ENCODE measurements at regions not wholly inside any gene's neighbourhood (a gene's known extent, or its start where the extent isn't known, plus 50 kb on each side); places are given as distances from the start of the nearest gene placed in this dataset.

GRCh38 chr14:42629553-42629952, 1022.9 kb downstream of the LRFN5 start:
- no peak for TF ChIP-seq POLR2A (IDR thresholded peaks at IDR 0.05)
- TF ChIP-seq, protein P1, sequence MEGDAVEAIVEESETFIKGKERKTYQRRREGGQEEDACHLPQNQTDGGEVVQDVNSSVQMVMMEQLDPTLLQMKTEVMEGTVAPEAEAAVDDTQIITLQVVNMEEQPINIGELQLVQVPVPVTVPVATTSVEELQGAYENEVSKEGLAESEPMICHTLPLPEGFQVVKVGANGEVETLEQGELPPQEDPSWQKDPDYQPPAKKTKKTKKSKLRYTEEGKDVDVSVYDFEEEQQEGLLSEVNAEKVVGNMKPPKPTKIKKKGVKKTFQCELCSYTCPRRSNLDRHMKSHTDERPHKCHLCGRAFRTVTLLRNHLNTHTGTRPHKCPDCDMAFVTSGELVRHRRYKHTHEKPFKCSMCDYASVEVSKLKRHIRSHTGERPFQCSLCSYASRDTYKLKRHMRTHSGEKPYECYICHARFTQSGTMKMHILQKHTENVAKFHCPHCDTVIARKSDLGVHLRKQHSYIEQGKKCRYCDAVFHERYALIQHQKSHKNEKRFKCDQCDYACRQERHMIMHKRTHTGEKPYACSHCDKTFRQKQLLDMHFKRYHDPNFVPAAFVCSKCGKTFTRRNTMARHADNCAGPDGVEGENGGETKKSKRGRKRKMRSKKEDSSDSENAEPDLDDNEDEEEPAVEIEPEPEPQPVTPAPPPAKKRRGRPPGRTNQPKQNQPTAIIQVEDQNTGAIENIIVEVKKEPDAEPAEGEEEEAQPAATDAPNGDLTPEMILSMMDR (IDR thresholded peaks at IDR 0.05): no peak
